GM12878 (cell line): ENCODE measurements at regions not wholly inside any gene's neighbourhood (a gene's known extent, or its start where the extent isn't known, plus 50 kb on each side); places are given as distances from the start of the nearest gene placed in this dataset.

Experiments
- ATAC-seq: fragments of 200-7000 bp; cut with Tn5 transposase; 3 replicates; pipeline ENCODE4 v1.9.1; 2020; ENCODE audit warnings: mild to moderate bottlenecking, moderate library complexity
- BruUV-seq: library from RNA; stranded (reverse); fragments of 400-500 nt; replicated peaks from 2 replicates; lab custom pipeline; 2021; lab: Mats Ljungman, UMichigan
- CTCF ChIA-PET: fragments of 300-600 bp; sonication (Branson Sonifier 250); formaldehyde crosslinking; extraction: SDS; loops from one replicate; lab custom pipeline; 2021; ENCODE audit warnings: inconsistent platforms; lab: Yijun Ruan, JAX
- POLR2A ChIA-PET: fragments of 350-600 bp; formaldehyde crosslinking; extraction: SDS; loops from one replicate; lab custom pipeline; 2021; ENCODE audit warnings: inconsistent platforms; lab: Charles Lee
- RAD21 ChIA-PET: fragments of 300-600 bp; sonication (Branson Sonifier 250); formaldehyde crosslinking; loops from one replicate; lab custom pipeline; 2023; ENCODE audit warnings: antibody characterized with exemption; ENCODE audit not compliant: unreplicated experiment; lab: Charles Lee
- SMC1A ChIA-PET: fragments of 300-600 bp; sonication (Branson Sonifier 250); formaldehyde crosslinking; loops from one replicate; lab custom pipeline; 2023; ENCODE audit not compliant: unreplicated experiment, uncharacterized antibody; lab: Charles Lee
- DNase-seq: peaks from one replicate; pipeline ENCODE4 v3.0.0-alpha.2; 2011; ENCODE audit warnings: low read depth, low spot score
- FAIRE-seq: peaks from 3 replicates; lab custom pipeline; 2011; peaks lifted over from hg19 to GRCh38; lab: Jason Lieb, UNC
- H2AFZ ChIP-seq: 2 replicates; pipeline ENCODE4 v1.6.0; 2011; ENCODE audit warnings: low read depth, low read length, control low read depth; ENCODE audit not compliant: control insufficient read depth
- H3K27ac ChIP-seq: 2 replicates; pipeline ENCODE4 v1.5.1; 2011; ENCODE audit warnings: control low read depth; ENCODE audit not compliant: control insufficient read depth, insufficient read depth
- H3K27me3 ChIP-seq, 2 experiments: replicated peaks in 1 of 2; 2 replicates each; pipeline versions ENCODE4 v1.6.0 to v1.6.1; 2011; ENCODE audit warnings: low read length in 1 of 2; ENCODE audit not compliant: control insufficient read depth in 2 of 2, insufficient read depth in 2 of 2
- H3K36me3 ChIP-seq, 2 experiments: 2 replicates each; pipeline ENCODE4 v1.5.1; 2011; ENCODE audit warnings: low read length in 1 of 2; ENCODE audit not compliant: control insufficient read depth in 2 of 2, insufficient read depth in 2 of 2
- H3K4me1 ChIP-seq: 2 replicates; pipeline ENCODE4 v1.6.1; 2011; ENCODE audit warnings: mild to moderate bottlenecking, low read length, moderate library complexity, mixed read lengths; ENCODE audit not compliant: control insufficient read depth, insufficient read depth
- H3K4me2 ChIP-seq: 2 replicates; pipeline ENCODE4 v1.6.0; 2011; ENCODE audit warnings: control low read depth; ENCODE audit not compliant: control insufficient read depth, insufficient read depth
- H3K4me3 ChIP-seq: fragments of 200-600 bp; sonication (generic); 2 replicates; pipeline ENCODE4 v1.5.1; 2016
- H3K79me2 ChIP-seq: 2 replicates; pipeline ENCODE4 v1.6.0; 2011; ENCODE audit warnings: low read length; ENCODE audit not compliant: control insufficient read depth, insufficient read depth
- H3K9ac ChIP-seq: 2 replicates; pipeline ENCODE4 v1.8.0; 2011; ENCODE audit warnings: low read length, control low read depth, mixed read lengths; ENCODE audit not compliant: control insufficient read depth, insufficient read depth
- H3K9me3 ChIP-seq: replicated peaks from 3 replicates; pipeline ENCODE4 v1.5.1; 2011; ENCODE audit warnings: mild to moderate bottlenecking, low read length; ENCODE audit not compliant: control insufficient read depth, insufficient read depth
- H4K20me1 ChIP-seq: 2 replicates; pipeline ENCODE4 v1.6.0; 2011; ENCODE audit not compliant: control insufficient read depth, insufficient read depth
- BMI1 ChIP-seq: fragments of 450-650 bp; IDR thresholded peaks from 2 replicates; pipeline ENCODE4 v1.6.1; 2016; ENCODE audit warnings: mild to moderate bottlenecking, moderate library complexity, borderline replicate concordance
- CREB1 ChIP-seq: IDR thresholded peaks from 2 replicates; pipeline ENCODE4 v1.6.1; 2012; ENCODE audit warnings: low read depth, mild to moderate bottlenecking, inconsistent platforms
- E2F8 ChIP-seq: fragments of 450-650 bp; IDR thresholded peaks from 2 replicates; pipeline ENCODE4 v1.6.1; 2018; ENCODE audit warnings: mild to moderate bottlenecking, low read depth, moderate library complexity; ENCODE audit not compliant: partially characterized antibody
- FOXM1 ChIP-seq: IDR thresholded peaks from 2 replicates; pipeline ENCODE4 v1.6.1; 2012; ENCODE audit warnings: low read depth, mild to moderate bottlenecking, inconsistent platforms, low read length, moderate library complexity
- KLF5 ChIP-seq: fragments of 450-650 bp; IDR thresholded peaks from 2 replicates; pipeline ENCODE4 v1.6.1; 2014; ENCODE audit warnings: mild to moderate bottlenecking; ENCODE audit not compliant: partially characterized antibody
- MAX ChIP-seq: IDR thresholded peaks from 2 replicates; pipeline ENCODE4 v1.6.1; 2012; ENCODE audit warnings: low read depth, low read length, improper control_type of control experiment
- MLLT1 ChIP-seq: fragments of 450-650 bp; IDR thresholded peaks from 2 replicates; pipeline ENCODE4 v1.6.1; 2016; ENCODE audit warnings: mild to moderate bottlenecking
- MYC ChIP-seq: IDR thresholded peaks from 2 replicates; pipeline ENCODE4 v1.6.1; 2011; ENCODE audit warnings: mild to moderate bottlenecking, low read length, moderate library complexity, inconsistent platforms; ENCODE audit not compliant: insufficient read depth, insufficient replicate concordance, insufficient read length, severe bottlenecking
- NFIC ChIP-seq: IDR thresholded peaks from 2 replicates; pipeline ENCODE4 v1.6.1; 2012; ENCODE audit warnings: low read depth, mild to moderate bottlenecking, inconsistent platforms, low read length, moderate library complexity
- NR2F1 ChIP-seq: fragments of 450-650 bp; conservative IDR thresholded peaks from 2 replicates; pipeline ENCODE4 v1.6.1; 2017; ENCODE audit warnings: mild to moderate bottlenecking
- SIX5 ChIP-seq: IDR thresholded peaks from 2 replicates; pipeline ENCODE4 v1.6.1; 2011; ENCODE audit warnings: mild to moderate bottlenecking, low read depth, low read length, moderate library complexity; ENCODE audit not compliant: severe bottlenecking
- SMARCA5 ChIP-seq: fragments of 450-650 bp; IDR thresholded peaks from 2 replicates; pipeline ENCODE4 v1.6.1; 2017; ENCODE audit warnings: mild to moderate bottlenecking
- SMC3 ChIP-seq: IDR thresholded peaks from 2 replicates; pipeline ENCODE4 v1.6.1; 2011; ENCODE audit warnings: low read length, improper control_type of control experiment, borderline replicate concordance
- SRF ChIP-seq, 2 experiments: IDR thresholded peaks; 2 replicates each; pipeline ENCODE4 v1.6.1; 2011; ENCODE audit warnings: low read depth in 2 of 2, low read length in 2 of 2, mild to moderate bottlenecking in 1 of 2, moderate library complexity in 1 of 2
- TCF12 ChIP-seq: IDR thresholded peaks from 2 replicates; pipeline ENCODE4 v1.6.1; 2011; ENCODE audit warnings: low read depth, mild to moderate bottlenecking, low read length
- ZBTB11 ChIP-seq: fragments of 450-650 bp; formaldehyde crosslinking; IDR thresholded peaks from 2 replicates; pipeline ENCODE4 v1.5.0; 2022; ENCODE audit warnings: mild to moderate bottlenecking, missing genetic modification characterization
- ZNF207 ChIP-seq: fragments of 450-650 bp; IDR thresholded peaks from 2 replicates; pipeline ENCODE4 v1.6.1; 2014; ENCODE audit warnings: antibody characterized with exemption, mild to moderate bottlenecking, borderline replicate concordance
- WGBS: methylation state at CpG from one replicate; pipeline ENCODE4 v1.1.6; 2016; ENCODE audit warnings: low lambda C conversion rate; ENCODE audit not compliant: insufficient replicate concordance, insufficient coverage; ENCODE audit errors: missing lambda C conversion rate; 5-methylcytosine and 5-hydroxymethylcytosine counted together
- in situ Hi-C: fragments of 300-500 bp; cut with MboI; formaldehyde crosslinking; loops from 9 replicates; pipeline ENCODE4 v1.14.3; 2018; ENCODE audit warnings: mixed read lengths
- intact Hi-C: fragments of 100-400 bp; cut with micrococcal nuclease; formaldehyde crosslinking; loops from one replicate; pipeline ENCODE4 v1.14.2; 2022; ENCODE audit not compliant: unreplicated experiment

GRCh38 chr7:106589198-106589879, 71.6 kb downstream of the CCDC71L start:
- H3K4me2 ChIP-seq: no peak overlapping the region
- H3K27me3 ChIP-seq: no peaks in the 10 kb centered on the region
- H3K27ac ChIP-seq: no peak overlapping the region
- FAIRE-seq (no peak), DNase-seq (no peak), ATAC-seq (no peak)
- POLR2A ChIA-PET: no interaction called here
- no peak overlapping the region for H2AFZ ChIP-seq
- RAD21 ChIA-PET: no interaction called here
- no peaks in the 10 kb centered on the region for H3K4me1 ChIP-seq
- H3K9me3 ChIP-seq: no peaks in the 10 kb centered on the region
- H3K79me2 ChIP-seq: no peaks in the 10 kb centered on the region
- no peaks in the 10 kb centered on the region for H3K36me3 ChIP-seq
- no TSS peak for BruUV-seq
- CTCF ChIA-PET: no interaction called here
- 66% methylated on average over 6 of the region's 6 CpGs for WGBS
- no peak overlapping the region for H3K9ac ChIP-seq
- H4K20me1 ChIP-seq: no peaks in the 10 kb centered on the region
- intact Hi-C loops (no loop called here), in situ Hi-C loops (no loop called here)
- SMC1A ChIA-PET: interaction anchor here (1.6 to 2.3 kb wide), 2 partner anchors 9 to 11 kb away, joined by 4 to 10 read pairs; no protein-coding TSS in a partner anchor
- no peak overlapping the region for H3K4me3 ChIP-seq
- TF ChIP-seq BMI1 (no peak), SIX5 (no peak), MLLT1 (no peak), SMARCA5 (no peak), SMC3 (no peak), SRF (IDR thresholded peaks at IDR 0.05; ENCODE audit: low read depth in 2 of 2, low read length in 2 of 2) (no peak), ZBTB11 (CRISPR knock-in tag) (no peak), E2F8 (no peak), NR2F1 (no peak), KLF5 (no peak), MAX (no peak), CREB1 (no peak), NFIC (no peak), TCF12 (no peak), MYC (no peak), ZNF207 (no peak), FOXM1 (no peak)
